A549 (cell line): ENCODE measurements at regions not wholly inside any gene's neighbourhood (a gene's known extent, or its start where the extent isn't known, plus 50 kb on each side); places are given as distances from the start of the nearest gene placed in this dataset.

Experiments
- ATAC-seq, 2 experiments: fragments of 200-7000 bp in 1 of 2; fragments of >200 bp in 1 of 2; cut with Nextera tagmentation in 1 of 2; cut with Tn5 transposase in 1 of 2; 3 replicates each; pipeline versions ENCODE4 v1.8.0 to v1.9.1; 2018 to 2020; ENCODE audit warnings: mild to moderate bottlenecking in 1 of 2, moderate library complexity in 1 of 2
- CTCF ChIA-PET: fragments of 300-600 bp; sonication (Branson Sonifier 250); formaldehyde crosslinking; extraction: SDS; loops from one replicate; lab custom pipeline; 2021; ENCODE audit warnings: antibody characterized with exemption, inconsistent platforms; lab: Yijun Ruan, JAX
- POLR2A ChIA-PET: fragments of 350-600 bp; formaldehyde crosslinking; extraction: SDS; loops from one replicate; lab custom pipeline; 2021; ENCODE audit warnings: antibody characterized with exemption, inconsistent platforms; lab: Yijun Ruan, JAX
- DNase-seq, 2 experiments: peaks; one replicate each; pipeline versions ENCODE4 v3.0.0 to v3.0.0-alpha.2; 2011 to 2016; ENCODE audit warnings: low read depth in 1 of 2, low spot score in 1 of 2
- FAIRE-seq: peaks from 2 replicates; lab custom pipeline; 2011; peaks lifted over from hg19 to GRCh38; lab: Jason Lieb, UNC
- H3K27ac ChIP-seq, 2 experiments: fragments of >200 bp; sonication (Bioruptor Twin); formaldehyde crosslinking; 3 replicates each; pipeline ENCODE4 v1.5.1; 2016 to 2017
- H3K4me1 ChIP-seq: fragments of >200 bp; sonication (Bioruptor Twin); formaldehyde crosslinking; 3 replicates; pipeline ENCODE4 v1.6.1; 2016
- H3K4me2 ChIP-seq: fragments of >200 bp; sonication (Bioruptor Twin); formaldehyde crosslinking; 3 replicates; pipeline ENCODE4 v1.6.1; 2016
- H3K4me3 ChIP-seq: fragments of >200 bp; sonication (Bioruptor Twin); formaldehyde crosslinking; 3 replicates; pipeline ENCODE4 v1.5.1; 2016
- H3K9me3 ChIP-seq: fragments of >200 bp; sonication (Bioruptor Twin); formaldehyde crosslinking; 3 replicates; pipeline ENCODE4 v1.6.1; 2016
- BHLHE40 ChIP-seq: IDR thresholded peaks from 2 replicates; pipeline ENCODE4 v1.6.1; 2012; ENCODE audit warnings: low read depth, low read length, inconsistent platforms
- CEBPB ChIP-seq, 2 experiments: fragments of >200 bp in 1 of 2; sonication (Bioruptor Twin) in 1 of 2; formaldehyde crosslinking in 1 of 2; IDR thresholded peaks; 2 replicates each; pipeline ENCODE4 v1.6.1; 2012 to 2016
- CHD2 ChIP-seq: fragments of 150-350 bp; IDR thresholded peaks from 2 replicates; pipeline ENCODE4 v1.6.1; 2014; ENCODE audit warnings: low read length; ENCODE audit not compliant: partially characterized antibody
- EHF ChIP-seq: fragments of 250-450 bp; sonication (Bioruptor Pico); IDR thresholded peaks from 2 replicates; pipeline ENCODE4 v1.5.0; 2020; ENCODE audit warnings: mild to moderate bottlenecking
- EHMT2 ChIP-seq: fragments of 200-600 bp; sonication (generic); IDR thresholded peaks from 2 replicates; pipeline ENCODE4 v1.6.1; 2016; ENCODE audit warnings: antibody characterized with exemption, low read depth, mild to moderate bottlenecking, moderate library complexity
- FOSL2 ChIP-seq, 2 experiments: fragments of 450-650 bp in 1 of 2; fragments of >200 bp in 1 of 2; sonication (Bioruptor Twin) in 1 of 2; formaldehyde crosslinking; IDR thresholded peaks; 2 replicates each; pipeline versions ENCODE4 v1.5.0 to v1.6.1; 2016 to 2020; ENCODE audit warnings: mild to moderate bottlenecking in 1 of 2, moderate library complexity in 1 of 2
- FOXS1 ChIP-seq: fragments of 250-450 bp; sonication (Bioruptor Pico); IDR thresholded peaks from 2 replicates; pipeline ENCODE4 v1.5.0; 2020; ENCODE audit warnings: mild to moderate bottlenecking, moderate library complexity
- HEYL ChIP-seq: fragments of 250-450 bp; sonication (Bioruptor Pico); IDR thresholded peaks from 2 replicates; pipeline ENCODE4 v1.8.0; 2021; ENCODE audit warnings: mild to moderate bottlenecking, moderate library complexity
- KDM1A ChIP-seq: fragments of 200-600 bp; sonication (generic); IDR thresholded peaks from 2 replicates; pipeline ENCODE4 v1.6.1; 2016; ENCODE audit warnings: low read depth, mild to moderate bottlenecking
- MYC ChIP-seq: IDR thresholded peaks from 2 replicates; pipeline ENCODE4 v1.6.1; 2012; ENCODE audit warnings: mild to moderate bottlenecking, inconsistent platforms, low read length, improper control_type of control experiment, borderline replicate concordance
- NR3C1 ChIP-seq: fragments of >200 bp; sonication (Bioruptor Twin); formaldehyde crosslinking; IDR thresholded peaks from 3 replicates; pipeline ENCODE4 v1.6.1; 2017
- RAD21 ChIP-seq, 2 experiments: fragments of >200 bp in 1 of 2; sonication (Bioruptor Twin) in 1 of 2; formaldehyde crosslinking in 1 of 2; IDR thresholded peaks in 1 of 2; conservative IDR thresholded peaks in 1 of 2; 2 replicates in 1 of 2; 3 replicates in 1 of 2; pipeline ENCODE4 v1.6.1; 2012 to 2018; ENCODE audit warnings: inconsistent platforms in 1 of 2
- TFCP2L1 ChIP-seq: fragments of 250-450 bp; sonication (Bioruptor Pico); IDR thresholded peaks from 2 replicates; pipeline ENCODE4 v1.5.0; 2021; ENCODE audit warnings: mild to moderate bottlenecking
- ZC3H11A ChIP-seq: fragments of 450-650 bp; IDR thresholded peaks from 2 replicates; pipeline ENCODE4 v1.6.1; 2014; ENCODE audit warnings: antibody characterized with exemption, mild to moderate bottlenecking
- ZSCAN20 ChIP-seq: fragments of 250-450 bp; sonication (Bioruptor Pico); IDR thresholded peaks from 2 replicates; pipeline ENCODE4 v1.8.0; 2022; ENCODE audit warnings: mild to moderate bottlenecking, moderate library complexity
- WGBS: methylation state at CpG from one replicate; pipeline ENCODE4 v1.1.6; 2017; ENCODE audit errors: missing lambda C conversion rate; 5-methylcytosine and 5-hydroxymethylcytosine counted together
- TF ChIP-seq, protein P1 (sequence below): IDR thresholded peaks from 2 replicates; pipeline ENCODE4 v1.6.1; 2012
- TF ChIP-seq, protein P2 (sequence below): IDR thresholded peaks from 2 replicates; pipeline ENCODE4 v1.6.1; 2012; ENCODE audit warnings: low read depth, borderline replicate concordance

DNA sequence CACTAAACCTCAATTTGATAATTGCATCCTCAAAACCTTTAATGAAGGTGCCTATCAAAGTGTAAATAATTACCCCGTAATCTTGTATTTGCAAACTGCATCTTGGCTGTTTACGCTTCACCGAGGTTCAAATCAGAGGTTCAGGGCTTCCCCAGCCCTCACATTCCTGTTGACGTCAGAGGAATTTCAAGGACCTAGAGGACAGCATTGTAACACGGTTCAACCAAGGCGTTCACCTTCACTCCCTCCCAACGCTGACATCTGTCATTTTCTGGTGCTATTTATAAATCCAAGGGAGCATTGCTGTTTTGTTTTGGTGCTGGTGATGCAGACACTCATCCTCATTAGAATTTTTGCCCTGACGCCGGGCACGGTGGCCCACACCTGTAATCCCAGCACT is 691.6 kb upstream of the RBFOX1 start:
- Histone ChIP-seq H3K4me2 (no peak overlapping the region), H3K9me3 (no peaks in the 10 kb centered on the region), H3K4me1 (no peaks in the 10 kb centered on the region), H3K4me3 (no peak overlapping the region), H3K27ac (no peak overlapping the region)
- ChIA-PET POLR2A (no interaction called here), CTCF (interaction anchor here (1.1 to 2.8 kb wide), 2 partner anchors 618 to 625 kb away, joined by 3 to 7 read pairs; no protein-coding TSS in a partner anchor)
- ATAC-seq (no peak), DNase-seq (no peak), FAIRE-seq (no peak)
- TF ChIP-seq, protein P1, sequence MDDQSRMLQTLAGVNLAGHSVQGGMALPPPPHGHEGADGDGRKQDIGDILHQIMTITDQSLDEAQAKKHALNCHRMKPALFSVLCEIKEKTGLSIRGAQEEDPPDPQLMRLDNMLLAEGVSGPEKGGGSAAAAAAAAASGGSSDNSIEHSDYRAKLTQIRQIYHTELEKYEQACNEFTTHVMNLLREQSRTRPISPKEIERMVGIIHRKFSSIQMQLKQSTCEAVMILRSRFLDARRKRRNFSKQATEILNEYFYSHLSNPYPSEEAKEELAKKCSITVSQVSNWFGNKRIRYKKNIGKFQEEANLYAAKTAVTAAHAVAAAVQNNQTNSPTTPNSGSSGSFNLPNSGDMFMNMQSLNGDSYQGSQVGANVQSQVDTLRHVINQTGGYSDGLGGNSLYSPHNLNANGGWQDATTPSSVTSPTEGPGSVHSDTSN, result no peak
- 23% methylated on average over 10 of the region's 10 CpGs for WGBS

DNA sequence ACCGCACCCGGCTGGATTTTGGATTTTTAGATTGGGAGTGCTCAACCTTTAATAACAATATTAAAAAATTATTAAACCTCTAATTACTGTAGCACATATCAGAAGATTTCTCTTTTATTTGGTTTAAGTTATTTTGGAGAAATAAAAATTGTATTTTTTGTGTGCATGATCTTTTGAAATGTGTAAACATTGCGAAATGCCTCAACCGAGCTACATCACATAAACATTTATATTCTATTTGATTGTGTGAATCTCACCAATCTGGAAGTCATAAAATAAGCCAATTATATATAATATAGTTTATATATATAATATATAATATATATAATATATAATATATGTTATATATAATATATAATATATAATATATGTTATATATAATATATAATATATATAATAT is 696.2 kb upstream of the RBFOX1 start:
- no peak overlapping the region for H3K4me3 ChIP-seq
- TF ChIP-seq TFCP2L1 (CRISPR knock-in tag), result no peak
- FAIRE-seq (no peak), ATAC-seq (no peak), DNase-seq (no peak)
- no peaks in the 10 kb centered on the region for H3K4me1 ChIP-seq
- ChIA-PET POLR2A (no interaction called here), CTCF (no interaction called here)
- WGBS, result 76% methylated on average over 4 of the region's 4 CpGs
- H3K9me3 ChIP-seq, result no peaks in the 10 kb centered on the region
- no peak overlapping the region for H3K4me2 ChIP-seq
- no peak overlapping the region for H3K27ac ChIP-seq

DNA sequence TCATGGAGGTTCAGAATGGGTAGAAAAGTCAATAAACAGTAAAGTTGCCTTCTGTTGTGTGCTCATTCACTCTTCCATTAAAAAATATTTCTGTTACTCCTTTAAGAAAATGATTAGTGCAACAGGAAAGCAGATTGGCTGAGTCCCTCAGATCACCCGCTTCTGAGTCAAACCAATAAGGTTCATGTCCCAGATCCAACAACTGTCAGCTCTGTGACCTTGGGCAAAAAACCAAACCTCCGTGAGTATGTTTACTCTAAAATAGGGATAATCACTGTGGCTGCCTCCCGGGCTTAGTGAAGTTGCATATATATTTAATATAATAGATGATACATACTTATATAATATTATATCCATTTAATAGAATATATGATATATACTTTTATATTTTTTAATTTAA is 698.5 kb upstream of the RBFOX1 start:
- FAIRE-seq, result no peak
- POLR2A ChIA-PET, result no interaction called here
- H3K4me1 ChIP-seq, result no peaks in the 10 kb centered on the region

DNA sequence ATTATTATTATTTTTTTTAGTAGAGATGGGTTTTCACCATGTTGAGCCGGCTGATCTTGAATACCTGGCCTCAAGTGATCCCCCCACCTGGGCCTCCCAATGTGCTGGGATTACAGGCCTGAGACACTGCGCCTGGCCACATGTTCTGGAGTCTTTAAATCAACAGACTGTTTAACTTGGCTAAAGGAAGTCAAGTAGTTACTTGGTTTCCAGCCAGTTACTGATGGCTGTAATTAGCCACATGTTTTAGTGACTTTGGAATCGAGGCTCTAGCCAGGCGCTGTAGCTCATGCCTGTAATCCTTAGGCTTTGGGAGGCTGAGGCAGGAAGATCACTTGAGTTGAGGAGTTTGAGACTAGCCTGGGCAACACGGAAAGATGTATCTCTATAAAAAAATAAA is 699.2 kb upstream of the RBFOX1 start:
- no peak for FAIRE-seq
- H3K9me3 ChIP-seq, result no peaks in the 10 kb centered on the region
- H3K4me3 ChIP-seq, result no peak overlapping the region
- DNase-seq, result no peak
- H3K27ac ChIP-seq, result no peak overlapping the region
- POLR2A ChIA-PET, result no interaction called here
- 3% methylated on average over 5 of the region's 5 CpGs for WGBS
- TF ChIP-seq, protein P2, sequence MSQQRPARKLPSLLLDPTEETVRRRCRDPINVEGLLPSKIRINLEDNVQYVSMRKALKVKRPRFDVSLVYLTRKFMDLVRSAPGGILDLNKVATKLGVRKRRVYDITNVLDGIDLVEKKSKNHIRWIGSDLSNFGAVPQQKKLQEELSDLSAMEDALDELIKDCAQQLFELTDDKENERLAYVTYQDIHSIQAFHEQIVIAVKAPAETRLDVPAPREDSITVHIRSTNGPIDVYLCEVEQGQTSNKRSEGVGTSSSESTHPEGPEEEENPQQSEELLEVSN, result no peak
- TF ChIP-seq FOXS1 (CRISPR knock-in tag) (no peak), NR3C1 (no peak), CEBPB (IDR thresholded peaks at IDR 0.05) (no peak), KDM1A (no peak), ZSCAN20 (CRISPR knock-in tag) (no peak)
- TF ChIP-seq, all 56 proteins: peak for 0
- H3K4me2 ChIP-seq, result no peak overlapping the region
- CTCF ChIA-PET, result interaction anchor here (1.1 to 2.3 kb wide), 3 partner anchors 9 to 12 kb away, joined by 3 to 13 read pairs (median 3); no protein-coding TSS in a partner anchor
- ATAC-seq, result no peak
- H3K4me1 ChIP-seq, result no peaks in the 10 kb centered on the region

More for the DNA sequence above, 698.5 kb upstream of the RBFOX1 start:
- 24% methylated on average over 3 of the region's 3 CpGs for WGBS
- no peak overlapping the region for H3K4me2 ChIP-seq
- ATAC-seq (no peak), DNase-seq (no peak)
- TF ChIP-seq MYC (no peak), ZC3H11A (no peak), EHF (CRISPR knock-in tag) (no peak), ZSCAN20 (CRISPR knock-in tag) (no peak), HEYL (no peak), FOSL2 (IDR thresholded peaks at IDR 0.05) (no peak), FOSL2 (CRISPR knock-in tag; IDR thresholded peaks at IDR 0.05) (no peak), CHD2 (no peak), RAD21 (conservative IDR thresholded peaks at IDR 0.05 in 1 of 2, IDR thresholded peaks at IDR 0.05 in 1 of 2) (no peak), BHLHE40 (no peak)
- CTCF ChIA-PET, result no interaction called here
- H3K4me3 ChIP-seq, result no peak overlapping the region
- no peak overlapping the region for H3K27ac ChIP-seq
- H3K9me3 ChIP-seq, result no peaks in the 10 kb centered on the region

DNA sequence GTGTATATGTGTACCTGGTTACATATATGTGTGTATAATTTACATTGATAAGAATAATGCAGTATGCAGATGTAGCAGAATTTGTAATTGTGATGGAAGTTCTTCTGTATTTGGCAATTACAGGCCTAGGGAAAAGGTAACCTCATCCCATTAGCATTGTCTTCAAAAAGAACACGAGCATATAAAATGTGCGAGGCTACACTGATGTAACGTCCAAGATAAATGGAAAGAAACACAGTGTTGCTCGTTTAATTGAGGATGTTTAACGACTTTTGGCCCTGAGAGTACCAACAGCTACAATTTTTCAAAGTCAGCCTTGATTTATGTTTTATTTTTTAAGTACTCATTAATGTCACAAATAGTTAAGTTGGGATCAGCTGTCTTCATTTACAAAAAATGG is 703.5 kb upstream of the RBFOX1 start:
- H3K4me1 ChIP-seq, result no peaks in the 10 kb centered on the region
- WGBS, result 2% methylated on average over 5 of the region's 5 CpGs
- H3K9me3 ChIP-seq, result no peaks in the 10 kb centered on the region
- no peak overlapping the region for H3K4me2 ChIP-seq
- no peak overlapping the region for H3K4me3 ChIP-seq
- FAIRE-seq, result no peak
- H3K27ac ChIP-seq, result no peak overlapping the region
- DNase-seq, result no peak
- CTCF ChIA-PET, result interaction anchor here (0.6 to 1.4 kb wide), 2 partner anchors 13 to 25 kb away, joined by 3 to 4 read pairs; no protein-coding TSS in a partner anchor
- POLR2A ChIA-PET, result no interaction called here
- TF ChIP-seq EHMT2, result no peak
- ATAC-seq, result no peak
